ENCODE measurements at regions not wholly inside any gene's neighbourhood (a gene's known extent, or its start where the extent isn't known, plus 50 kb on each side); places are given as distances from the start of the nearest gene placed in this dataset.
"Not testable (repeated sequence)": the region's sequence is repeated elsewhere in the genome, so short reads cannot be mapped to it uniquely, and the experiment has no call there.

- in situ Hi-C loops (cut with MboI; ENCODE audit: low sequenced_read_pairs), result no loop called here
These were observed 757.8 kb upstream of the KCND2 start for GRCh38 chr7:119515214-119515613.

GRCh38 chr7:119515962-119516361 is 757.0 kb upstream of the KCND2 start:
- in situ Hi-C loops (cut with MboI; ENCODE audit: low sequenced_read_pairs), result no loop called here

GRCh38 chr7:119522263-119522662 is 750.7 kb upstream of the KCND2 start:
- in situ Hi-C loops (cut with MboI; ENCODE audit: low sequenced_read_pairs), result no loop called here

GRCh38 chr7:119522698-119523097 is 750.3 kb upstream of the KCND2 start:
- in situ Hi-C loops (cut with MboI; ENCODE audit: low sequenced_read_pairs), result no loop called here

- in situ Hi-C loops (cut with MboI; ENCODE audit: low sequenced_read_pairs), result no loop called here
These were observed 727.9 kb upstream of the KCND2 start for GRCh38 chr7:119545118-119545517.

GRCh38 chr7:119555788-119556187 is 717.2 kb upstream of the KCND2 start:
- in situ Hi-C loops (cut with MboI; ENCODE audit: low sequenced_read_pairs), result no loop called here

- in situ Hi-C loops (cut with MboI; ENCODE audit: low sequenced_read_pairs), result no loop called here
These were observed 716.5 kb upstream of the KCND2 start for GRCh38 chr7:119556436-119556835.

GRCh38 chr7:119561751-119562150 is 711.2 kb upstream of the KCND2 start:
- in situ Hi-C loops (cut with MboI; ENCODE audit: low sequenced_read_pairs), result no loop called here

GRCh38 chr7:119562839-119563238 is 710.1 kb upstream of the KCND2 start:
- in situ Hi-C loops (cut with MboI; ENCODE audit: low sequenced_read_pairs), result no loop called here

GRCh38 chr7:119571666-119572065 is 701.3 kb upstream of the KCND2 start:
- in situ Hi-C loops (cut with MboI; ENCODE audit: low sequenced_read_pairs), result no loop called here

GRCh38 chr7:119572132-119572531 is 700.8 kb upstream of the KCND2 start:
- in situ Hi-C loops (cut with MboI; ENCODE audit: low sequenced_read_pairs), result no loop called here

GRCh38 chr7:119572541-119572940 is 700.4 kb upstream of the KCND2 start:
- in situ Hi-C loops (cut with MboI; ENCODE audit: low sequenced_read_pairs), result no loop called here

GRCh38 chr7:119578116-119578515 is 694.9 kb upstream of the KCND2 start:
- in situ Hi-C loops (cut with MboI; ENCODE audit: low sequenced_read_pairs), result no loop called here

GRCh38 chr7:119594956-119595355 is 678.0 kb upstream of the KCND2 start:
- in situ Hi-C loops (cut with MboI; ENCODE audit: low sequenced_read_pairs), result no loop called here

GRCh38 chr7:119596651-119597050 is 676.3 kb upstream of the KCND2 start:
- in situ Hi-C loops (cut with MboI; ENCODE audit: low sequenced_read_pairs), result no loop called here

GRCh38 chr7:119606297-119606696 is 666.7 kb upstream of the KCND2 start:
- in situ Hi-C loops (cut with MboI; ENCODE audit: low sequenced_read_pairs), result no loop called here

- in situ Hi-C loops (cut with MboI; ENCODE audit: low sequenced_read_pairs), result no loop called here
These were observed 652.2 kb upstream of the KCND2 start for GRCh38 chr7:119620769-119621168.

GRCh38 chr7:119623427-119623826 is 649.5 kb upstream of the KCND2 start:
- in situ Hi-C loops (cut with MboI; ENCODE audit: low sequenced_read_pairs), result no loop called here

GRCh38 chr7:119630406-119630969 is 642.5 kb upstream of the KCND2 start:
- in situ Hi-C loops (cut with MboI; ENCODE audit: low sequenced_read_pairs), result no loop called here

GRCh38 chr7:119633812-119634211 is 639.2 kb upstream of the KCND2 start:
- in situ Hi-C loops (cut with MboI; ENCODE audit: low sequenced_read_pairs), result not testable (repeated sequence)

GRCh38 chr7:119640326-119640725 is 632.6 kb upstream of the KCND2 start:
- in situ Hi-C loops (cut with MboI; ENCODE audit: low sequenced_read_pairs), result no loop called here

GRCh38 chr7:119640861-119641260 is 632.1 kb upstream of the KCND2 start:
- in situ Hi-C loops (cut with MboI; ENCODE audit: low sequenced_read_pairs), result no loop called here

GRCh38 chr7:119643558-119643957 is 629.4 kb upstream of the KCND2 start:
- in situ Hi-C loops (cut with MboI; ENCODE audit: low sequenced_read_pairs), result no loop called here

Data from HL-60/S4 treated with phorbol 12-myristate 13-acetate at 8.2 ng/mL for 4 days and 3 days (cell line).